HepG2 (cell line): ENCODE measurements at regions not wholly inside any gene's neighbourhood (a gene's known extent, or its start where the extent isn't known, plus 50 kb on each side); places are given as distances from the start of the nearest gene placed in this dataset.

ENCODE experiments used
- CTCF ChIP-seq: sonication (generic); formaldehyde crosslinking; IDR thresholded peaks from 2 replicates; pipeline ENCODE4 v1.5.0; 2020; ENCODE audit warnings: mild to moderate bottlenecking, missing genetic modification reagents, moderate library complexity
- HNRNPLL ChIP-seq: fragments of 200-400 bp; formaldehyde crosslinking; IDR thresholded peaks from 2 replicates; pipeline ENCODE4 v1.6.1; 2017; ENCODE audit warnings: mild to moderate bottlenecking, low read depth, low read length; ENCODE audit not compliant: poor library complexity, severe bottlenecking
- POLR2A ChIP-seq, 2 experiments: IDR thresholded peaks; 2 replicates each; pipeline ENCODE4 v1.6.1; 2011; ENCODE audit warnings: low read depth in 2 of 2, low read length in 2 of 2, mild to moderate bottlenecking in 1 of 2, moderate library complexity in 1 of 2; ENCODE audit not compliant: insufficient read depth in 1 of 2
- SP1 ChIP-seq, 2 experiments: fragments of 450-650 bp in 1 of 2; sonication (generic) in 1 of 2; formaldehyde crosslinking in 1 of 2; IDR thresholded peaks; 2 replicates each; pipeline versions ENCODE4 v1.4.0 to v1.6.1; 2016 to 2020; ENCODE audit warnings: missing genetic modification reagents in 1 of 2
- ZNF121 ChIP-seq: sonication (generic); formaldehyde crosslinking; IDR thresholded peaks from 2 replicates; pipeline ENCODE4 v1.5.0; 2020; ENCODE audit warnings: mild to moderate bottlenecking, missing genetic modification reagents

DNA sequence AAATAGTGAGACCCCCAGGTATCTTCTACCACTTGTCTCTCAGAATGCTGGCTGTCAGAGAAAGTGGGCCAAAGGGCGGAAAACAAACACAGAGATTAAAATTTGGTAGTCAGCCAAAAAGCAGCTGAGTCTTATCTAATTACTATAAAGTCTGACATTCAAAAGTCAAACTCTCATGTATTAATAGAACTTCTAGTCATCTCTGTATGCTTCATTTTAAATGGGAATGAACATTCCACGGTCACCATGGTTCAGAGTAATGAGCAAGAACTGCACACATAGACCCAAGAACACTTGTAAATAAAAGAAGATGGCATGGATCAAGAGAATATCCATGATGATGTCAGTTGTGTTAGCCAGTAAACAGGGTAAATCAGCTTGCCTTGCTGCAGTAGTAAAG lies 1267.0 kb upstream of the CHAC2 start:
- TF ChIP-seq SP1 (IDR thresholded peaks at IDR 0.05) (no peak), SP1 (CRISPR knock-in tag; IDR thresholded peaks at IDR 0.05) (no peak), ZNF121 (CRISPR knock-in tag) (no peak), HNRNPLL (no peak), CTCF (CRISPR knock-in tag) (no peak), POLR2A (IDR thresholded peaks at IDR 0.05; ENCODE audit: insufficient read depth in 1 of 2, low read depth in 2 of 2, low read length in 2 of 2) (no peak)
